Liver (tissue), 3 donors: ENCODE measurements at regions not wholly inside any gene's neighbourhood (a gene's known extent, or its start where the extent isn't known, plus 50 kb on each side); places are given as distances from the start of the nearest gene placed in this dataset.

Experiments used
- ATF3 ChIP-seq: IDR thresholded peaks from 2 replicates; pipeline ENCODE4 v1.6.1; 2016; ENCODE audit warnings: antibody characterized with exemption
- CTCF ChIP-seq: fragments of 150-350 bp; IDR thresholded peaks from 2 replicates; pipeline ENCODE4 v1.5.1; 2017; ENCODE audit warnings: improper control_type of control experiment, low read depth, low read length; ENCODE audit not compliant: missing input control
- EGR1 ChIP-seq, 2 donors: IDR thresholded peaks; 2 replicates each; pipeline ENCODE4 v1.6.1; 2016 to 2018; ENCODE audit warnings: antibody characterized with exemption in 2 of 2, low read depth in 2 of 2
- JUND ChIP-seq, 2 donors: IDR thresholded peaks; 2 replicates each; pipeline ENCODE4 v1.6.1; 2016; ENCODE audit warnings: antibody characterized with exemption in 2 of 2
- MAX ChIP-seq: IDR thresholded peaks from 2 replicates; pipeline ENCODE4 v1.6.1; 2016; ENCODE audit warnings: antibody characterized with exemption
- RAD21 ChIP-seq, 2 donors: IDR thresholded peaks; 2 replicates each; pipeline ENCODE4 v1.6.1; 2016; ENCODE audit warnings: antibody characterized with exemption in 2 of 2, mild to moderate bottlenecking in 2 of 2
- REST ChIP-seq: IDR thresholded peaks from 2 replicates; pipeline ENCODE4 v1.6.1; 2016; ENCODE audit warnings: antibody characterized with exemption, mild to moderate bottlenecking
- RXRA ChIP-seq, 2 donors: IDR thresholded peaks; 2 replicates each; pipeline ENCODE4 v1.6.1; 2017 to 2018; ENCODE audit warnings: antibody characterized with exemption in 2 of 2, mild to moderate bottlenecking in 1 of 2
- SP1 ChIP-seq: IDR thresholded peaks from 2 replicates; pipeline ENCODE4 v1.6.1; 2018; ENCODE audit warnings: antibody characterized with exemption, mild to moderate bottlenecking
- TAF1 ChIP-seq: conservative IDR thresholded peaks from 2 replicates; pipeline ENCODE4 v1.6.1; 2016; ENCODE audit warnings: antibody characterized with exemption, mild to moderate bottlenecking
- donor health status: healthy.
- donor health status: healthy.

GRCh38 chr2:16971722-16972234 lies 306.1 kb upstream of the CYRIA start:
- TF ChIP-seq ATF3 (no peak), CTCF (no peak), TAF1 (no peak), MAX (no peak), RXRA (IDR thresholded peaks at IDR 0.05) (no peak), EGR1 (IDR thresholded peaks at IDR 0.05; ENCODE audit: low read depth in 2 of 2) (no peak), RAD21 (IDR thresholded peaks at IDR 0.05) (no peak), REST (no peak), SP1 (no peak), JUND (IDR thresholded peaks at IDR 0.05) (no peak)
